ENCODE measurements at regions not wholly inside any gene's neighbourhood (a gene's known extent, or its start where the extent isn't known, plus 50 kb on each side); places are given as distances from the start of the nearest gene placed in this dataset.

GRCh38 chr2:215828528-215829184, 184.7 kb downstream of the MREG start:
- TF ChIP-seq CTCF (IDR thresholded peaks at IDR 0.05) (peak; percentile 65), USF2 (IDR thresholded peaks at IDR 0.05; ENCODE audit: borderline replicate concordance, low read depth, low read length) (no peak)

All from SK-N-SH (cell line).